ENCODE measurements at regions not wholly inside any gene's neighbourhood (a gene's known extent, or its start where the extent isn't known, plus 50 kb on each side); places are given as distances from the start of the nearest gene placed in this dataset.

DNA sequence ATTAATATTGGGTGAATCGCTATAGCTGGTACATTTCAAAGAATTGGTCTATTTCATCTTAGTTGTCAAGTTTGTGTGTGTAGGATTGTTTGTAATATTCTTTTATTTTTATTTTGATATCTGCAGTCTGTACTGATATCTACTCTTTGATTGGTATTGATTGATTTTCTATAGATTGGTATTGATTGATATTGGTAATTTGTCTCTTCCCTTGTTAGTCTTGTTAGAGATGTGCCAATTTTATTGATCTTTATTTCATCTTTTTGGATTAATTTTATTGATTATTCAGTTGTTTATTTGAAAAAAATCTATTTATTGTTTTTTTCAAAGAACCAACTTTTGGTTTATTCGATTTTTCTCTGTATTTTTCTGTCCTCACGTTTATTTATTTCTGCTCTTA is 61.4 kb downstream of the TM2D3 start:
- DNase-seq = no peak

DNA sequence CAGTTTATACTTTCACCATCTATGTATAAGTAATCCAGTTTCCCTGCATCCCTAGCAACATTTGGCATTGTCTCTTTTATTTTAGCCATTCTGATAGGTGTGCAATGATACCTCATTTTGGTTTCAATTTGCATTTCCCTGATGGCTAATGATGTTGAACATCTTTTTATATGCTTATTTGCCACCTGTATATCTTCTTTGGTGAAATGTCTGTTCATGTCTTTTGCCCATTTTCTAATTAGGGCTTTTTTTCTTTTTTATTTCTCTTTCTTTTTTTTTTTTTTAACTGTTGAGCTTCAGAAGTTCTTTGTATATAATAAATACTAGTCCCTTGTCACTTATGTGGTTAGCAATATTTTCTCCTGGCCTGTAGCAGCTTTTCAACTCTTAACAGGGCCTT is 68.9 kb downstream of the TM2D3 start:
- no peak for DNase-seq

DNA sequence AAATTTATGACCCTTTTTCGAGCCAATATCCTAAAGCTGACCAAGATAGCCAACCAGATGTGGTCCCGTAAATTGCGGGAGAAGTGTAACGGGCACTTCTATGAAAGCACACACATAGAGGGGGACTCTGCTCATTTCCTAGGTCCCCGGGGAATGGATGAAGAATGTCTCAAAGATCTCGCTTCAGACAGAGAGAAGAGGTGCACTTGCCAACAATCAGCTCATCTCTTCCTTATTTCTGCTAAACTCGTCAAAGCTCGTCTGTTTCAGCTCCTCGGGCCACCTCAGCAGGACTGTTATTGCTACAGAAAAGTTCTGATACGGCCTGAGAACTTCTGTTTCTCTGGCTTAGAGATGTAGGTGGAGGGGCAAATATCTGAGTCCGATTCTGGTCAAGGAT is 71.8 kb downstream of the TM2D3 start:
- DNase-seq = no peak

DNA sequence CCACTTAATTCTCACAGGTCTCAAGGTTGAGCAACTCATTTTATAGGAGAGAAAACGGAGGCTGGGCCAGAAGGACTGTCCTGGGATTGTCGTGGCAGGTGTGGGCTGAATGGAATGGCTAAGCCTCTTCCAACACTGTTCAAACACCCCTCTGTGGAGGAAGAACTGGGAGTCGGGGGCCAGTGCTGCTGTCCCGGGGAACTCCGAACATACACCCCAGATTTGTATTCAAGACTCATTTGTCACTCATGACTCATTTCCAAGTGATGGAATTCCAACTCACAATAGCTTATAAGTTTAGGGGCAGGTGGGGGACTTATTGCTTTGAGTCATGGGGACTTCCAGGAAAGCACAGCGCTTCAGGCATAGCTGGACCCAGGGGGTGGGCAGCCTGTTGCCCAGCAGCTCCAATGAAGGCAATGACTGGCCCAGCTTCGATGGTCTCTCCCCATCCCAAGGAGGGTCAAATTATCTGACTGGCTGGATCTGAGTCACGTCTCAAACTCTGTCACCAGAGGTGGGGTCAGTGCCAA is 72.5 kb downstream of the TM2D3 start:
- DNase-seq = no peak

DNA sequence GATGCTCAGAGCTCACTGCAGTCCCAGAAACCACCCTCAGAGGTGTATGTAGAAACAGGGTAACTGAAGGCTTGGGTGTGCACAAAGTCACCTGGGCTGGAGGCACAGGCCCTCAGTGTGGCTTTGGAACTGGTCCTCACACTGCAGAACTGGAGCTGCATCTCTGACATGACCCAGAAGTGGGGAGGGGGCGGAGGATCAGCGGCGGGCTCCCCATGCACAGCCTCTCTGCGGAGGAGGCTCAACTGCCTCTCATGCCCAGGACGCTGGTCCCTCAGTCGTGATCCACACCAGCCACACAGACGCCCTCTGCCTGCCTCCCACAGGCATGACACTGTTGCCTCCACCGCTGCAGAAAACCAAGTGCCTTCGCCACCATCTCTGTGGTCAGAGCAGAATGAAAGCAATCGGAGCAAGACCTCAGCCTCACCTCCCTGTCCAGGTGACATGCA is 73.7 kb downstream of the TM2D3 start:
- peak; percentile 56 for DNase-seq

DNA sequence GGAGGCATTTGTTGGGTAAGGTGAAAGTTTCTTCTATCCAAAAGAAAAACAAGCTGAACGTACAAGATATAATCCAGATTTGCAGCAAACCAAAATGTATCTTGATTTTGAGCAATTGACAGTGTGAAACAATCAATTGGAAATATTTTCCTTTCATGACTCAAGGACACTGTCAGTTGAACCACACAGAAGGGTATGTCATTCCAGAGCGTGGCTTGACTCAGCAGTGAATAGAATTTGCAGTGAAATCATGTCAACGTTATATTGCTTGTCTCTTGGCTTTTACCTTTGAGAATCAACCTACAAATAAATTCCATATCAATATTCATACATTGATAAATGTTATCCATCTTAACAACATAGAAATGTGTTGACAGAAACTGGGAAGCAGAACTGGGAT is 78.2 kb downstream of the TM2D3 start:
- no peak for DNase-seq

DNA sequence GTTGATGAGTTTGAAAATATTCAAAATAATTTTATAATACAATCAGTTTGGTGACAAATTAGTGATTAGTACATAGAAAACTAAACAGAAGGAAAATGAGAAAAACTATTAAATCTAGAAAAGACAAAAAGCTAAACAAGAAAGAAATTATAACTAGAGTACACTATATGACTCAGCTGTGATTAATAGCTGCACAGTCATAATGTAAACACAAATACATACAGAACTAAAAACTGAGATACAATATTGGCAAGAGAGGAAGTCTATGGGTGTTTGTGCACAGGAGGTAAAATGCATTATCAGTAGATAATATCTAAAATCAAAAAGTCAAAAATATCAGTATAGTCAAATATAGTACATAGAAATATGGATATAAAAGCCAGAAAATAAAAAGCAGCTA is 80.7 kb upstream of the PCSK6 start:
- no peak for DNase-seq

DNA sequence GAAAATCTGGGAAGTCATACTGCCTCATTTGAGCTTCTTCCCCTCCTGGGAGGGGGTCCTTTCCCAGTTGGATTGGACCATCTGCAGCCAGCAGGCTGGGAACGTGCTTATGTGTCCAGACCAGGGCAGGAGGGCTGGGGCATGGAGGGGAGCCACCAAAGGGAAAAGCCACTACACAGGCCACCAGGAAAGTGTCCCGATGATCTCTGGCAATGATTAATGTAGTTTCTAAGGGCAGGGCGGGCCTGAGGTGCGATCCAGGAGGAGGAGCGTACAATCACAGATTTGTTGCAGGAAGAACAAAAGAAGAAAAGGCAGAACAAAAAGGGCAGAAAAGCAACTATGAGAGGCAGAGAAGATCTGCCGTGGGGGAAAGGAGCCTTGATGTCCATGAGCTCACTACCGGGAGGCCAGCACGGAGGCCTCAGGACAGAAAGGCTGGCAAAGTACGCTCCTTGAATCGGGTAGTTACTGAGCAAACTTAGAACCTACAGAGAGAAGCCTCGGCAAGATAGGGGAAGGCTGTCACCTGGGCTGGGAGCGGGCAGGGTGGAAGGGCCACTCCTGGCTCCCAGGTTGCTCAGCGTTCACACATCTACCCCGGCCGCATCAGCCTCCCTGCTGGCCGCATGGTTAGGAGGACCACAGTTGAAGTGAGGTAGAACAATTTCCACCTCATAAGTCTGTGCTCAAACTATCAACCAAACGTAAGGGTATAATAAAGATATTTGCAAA is 79.5 kb upstream of the PCSK6 start:
- DNase-seq = no peak

DNA sequence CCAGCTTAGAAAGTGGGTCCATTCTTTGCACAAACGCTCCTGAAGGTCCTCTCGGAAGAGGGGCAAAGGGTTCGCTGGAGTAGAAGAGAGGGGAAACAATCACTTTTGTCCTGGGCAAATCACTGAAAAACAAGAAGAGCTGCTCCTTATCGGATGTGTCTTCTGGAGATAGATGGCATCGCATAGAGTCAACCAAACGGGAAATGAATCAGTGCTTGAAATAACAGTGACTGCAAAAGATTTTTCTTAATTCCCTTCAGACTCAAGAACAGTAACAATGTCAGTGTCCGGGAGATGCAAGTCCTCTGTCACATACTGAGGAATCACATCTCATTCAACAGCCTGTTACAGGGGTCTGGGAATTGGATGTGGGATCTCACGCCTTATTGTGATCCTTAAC is 78.8 kb upstream of the PCSK6 start:
- no peak for DNase-seq

DNA sequence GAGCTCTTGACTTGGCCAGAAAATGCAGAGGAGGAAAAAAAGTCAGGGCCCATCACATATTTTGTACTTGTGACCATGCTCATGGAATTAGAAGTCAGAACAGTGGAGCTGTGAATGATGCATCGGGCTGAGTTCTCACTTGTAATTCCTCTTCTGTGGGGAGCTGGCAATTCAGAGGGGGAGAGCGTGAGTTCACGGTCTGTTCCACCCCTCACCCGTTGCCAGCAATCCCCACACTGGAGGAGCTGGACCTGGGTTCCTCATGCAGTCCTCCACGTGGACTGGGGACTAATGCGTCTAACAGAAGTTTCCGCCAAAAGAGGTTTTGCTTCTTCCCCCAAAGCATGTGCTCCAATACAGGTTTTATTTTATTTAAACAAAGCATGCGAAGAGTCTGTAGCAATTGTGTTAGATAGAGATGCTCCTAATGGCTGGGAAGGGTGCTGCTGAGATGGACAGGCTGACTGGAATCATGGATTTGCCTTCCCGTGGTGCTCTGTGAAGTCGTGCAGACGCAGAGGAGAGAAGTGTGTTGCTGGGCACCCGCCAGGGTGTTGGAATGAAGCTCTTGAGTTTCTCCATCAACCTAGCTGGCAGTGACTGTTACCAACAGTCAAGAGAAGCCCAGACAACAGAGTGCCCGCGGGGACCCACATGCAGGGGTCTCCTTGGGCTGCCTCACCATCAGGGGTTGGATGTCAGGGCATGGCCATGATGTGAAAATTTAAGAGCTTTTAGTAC is 77.4 kb upstream of the PCSK6 start:
- no peak for DNase-seq

DNA sequence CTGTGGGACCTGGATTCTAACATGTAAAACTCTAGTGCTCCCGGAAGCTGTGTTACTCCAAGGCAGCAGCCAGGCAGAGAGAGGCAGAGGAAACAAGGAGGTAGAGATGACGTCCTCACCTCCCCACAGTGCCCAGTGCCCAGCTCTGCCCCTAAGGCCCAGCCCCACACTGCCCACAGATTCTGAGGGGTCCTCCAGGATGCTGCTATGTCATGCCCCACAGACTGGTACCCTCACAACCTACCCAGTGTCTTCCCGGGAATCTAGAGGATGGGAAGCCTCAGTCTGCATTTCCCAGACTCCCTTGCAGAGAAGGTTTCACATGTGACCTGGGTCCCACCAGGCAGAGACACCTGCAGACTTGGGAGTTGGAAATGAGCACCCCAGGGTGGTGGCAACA is 75.9 kb upstream of the PCSK6 start:
- no peak for DNase-seq

DNA sequence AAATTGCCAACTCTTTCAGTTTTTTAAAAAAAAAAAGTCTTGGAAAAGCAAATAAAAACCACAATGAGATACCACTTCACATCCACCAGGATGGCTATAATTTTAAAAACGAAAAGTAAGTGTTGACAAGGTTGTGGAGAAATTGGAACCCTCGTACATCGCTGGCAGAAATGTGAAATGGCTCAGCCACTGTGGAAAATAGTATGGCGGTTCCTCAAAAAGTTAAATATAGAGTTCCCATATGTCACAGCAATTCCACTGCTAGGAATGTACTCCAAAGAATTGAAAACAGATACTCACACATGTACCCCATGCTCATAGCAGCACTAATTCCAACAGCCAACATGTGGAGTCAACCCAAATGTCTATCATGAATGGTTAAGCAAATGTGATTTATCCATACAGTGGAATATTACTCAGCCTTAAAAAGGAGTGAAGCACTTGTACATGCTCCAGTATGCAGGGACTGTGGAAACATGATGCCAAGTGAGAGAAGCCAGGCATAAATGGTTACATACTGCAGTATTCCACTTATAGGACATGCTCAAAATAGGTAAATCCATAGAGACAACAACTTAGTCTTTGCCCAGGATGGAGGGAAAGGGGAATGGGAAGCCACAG is 73.8 kb upstream of the PCSK6 start:
- DNase-seq = no peak

DNA sequence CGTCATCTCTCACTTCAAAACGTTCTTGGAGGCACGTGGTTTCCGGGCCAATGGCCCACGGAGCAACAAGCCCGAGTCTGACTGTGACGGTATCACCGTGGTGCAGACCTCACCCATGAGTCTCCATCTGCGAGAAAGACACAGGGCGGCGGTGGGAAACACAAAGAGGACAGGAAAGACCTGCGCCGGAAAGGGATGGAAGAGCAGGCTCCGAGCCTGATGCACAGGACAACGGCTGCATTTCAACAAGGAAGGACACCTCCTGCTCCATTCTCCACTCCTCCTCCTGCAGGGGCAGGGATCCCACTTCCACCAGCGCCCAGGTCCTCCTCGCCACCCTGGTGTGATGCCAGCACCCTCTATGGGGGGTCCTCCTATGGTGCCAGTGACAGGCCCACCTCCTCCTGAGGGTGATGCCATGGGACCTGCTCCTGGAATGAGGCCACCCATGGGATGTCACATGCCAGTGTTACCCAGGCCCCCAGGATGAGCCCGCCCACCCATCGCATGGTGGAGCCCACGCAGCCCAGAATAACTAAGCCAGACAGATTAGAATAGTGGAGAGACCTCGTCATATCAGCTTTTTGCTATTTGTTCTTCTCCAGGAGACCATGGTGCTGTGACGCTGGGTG is 73.0 kb upstream of the PCSK6 start:
- DNase-seq = no peak

DNA sequence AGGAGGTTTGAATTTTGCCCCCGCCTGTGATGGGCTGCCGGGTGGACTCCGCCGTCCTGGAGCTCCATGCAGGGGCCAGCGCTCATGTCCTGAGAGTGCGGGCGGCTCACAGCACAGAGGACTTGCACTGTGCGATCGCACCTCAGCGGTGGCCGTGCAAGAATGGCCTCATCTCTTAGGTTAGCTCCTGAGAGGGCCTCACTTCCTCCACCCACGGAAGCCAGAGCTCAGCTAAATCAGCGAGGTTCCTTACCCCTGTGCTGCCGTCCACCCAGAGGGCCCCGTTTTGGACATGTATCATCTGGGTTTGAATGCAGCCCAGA is 72.0 kb upstream of the PCSK6 start:
- no peak for DNase-seq

DNA sequence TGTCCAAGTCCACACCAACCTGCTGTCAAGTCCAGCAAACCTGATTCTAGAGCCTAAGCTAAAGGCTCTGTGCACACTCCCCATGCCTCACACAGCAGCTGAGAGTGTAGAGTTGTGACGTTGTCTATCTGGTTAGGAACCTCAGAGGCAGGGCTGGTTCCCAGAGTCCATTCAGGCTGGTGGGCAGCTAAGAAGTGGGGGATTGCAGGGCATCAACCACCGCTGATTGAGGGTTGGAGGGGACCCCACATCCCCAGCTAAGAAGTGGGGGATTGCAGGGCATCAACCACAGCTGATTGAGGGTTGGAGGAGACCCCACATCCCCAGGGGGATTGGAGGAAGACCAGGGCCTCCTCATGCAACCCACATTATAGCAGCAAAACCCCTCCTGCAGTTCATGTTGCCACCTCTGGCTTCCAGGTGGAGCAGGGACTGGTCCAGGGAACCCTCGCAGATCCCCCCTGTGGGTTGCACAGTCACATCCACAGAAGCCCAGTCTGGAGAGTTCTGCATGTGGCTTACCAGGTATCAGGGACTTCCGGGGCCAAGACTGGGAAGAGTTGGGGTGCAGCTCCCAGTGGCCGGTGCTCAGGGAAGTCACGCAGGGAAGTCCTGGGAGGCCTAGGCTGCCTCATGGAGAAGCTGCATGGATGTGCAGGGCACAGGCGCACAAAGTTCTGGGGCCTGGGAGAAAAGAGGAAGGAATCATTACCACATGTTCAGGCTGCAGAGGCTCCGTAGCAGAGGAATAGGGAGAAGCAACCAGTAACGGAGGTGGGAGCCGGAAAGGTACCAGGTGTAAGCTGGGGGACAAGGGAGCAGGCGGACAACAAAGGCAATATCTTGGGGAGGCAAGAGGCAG is 71.4 kb upstream of the PCSK6 start:
- no peak for DNase-seq

DNA sequence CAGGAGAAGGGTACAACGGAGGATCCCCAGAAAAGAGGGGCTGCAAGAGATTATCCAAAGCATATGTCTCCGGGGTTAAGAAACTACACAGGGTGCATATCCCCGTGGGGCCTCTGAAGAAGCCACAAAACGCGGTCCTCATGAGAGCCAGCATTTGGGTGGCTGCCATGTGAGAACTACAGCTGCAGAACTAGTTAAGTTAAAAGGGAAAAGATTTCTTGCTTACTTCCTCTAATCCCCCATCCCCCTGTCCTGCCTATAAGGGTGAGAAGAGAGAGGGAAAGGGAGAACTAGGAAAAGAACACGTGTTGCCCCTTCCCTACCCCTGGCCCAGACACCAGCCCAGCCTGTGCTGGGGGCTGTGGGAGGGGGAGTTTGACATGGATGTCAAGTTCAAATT is 70.4 kb upstream of the PCSK6 start:
- peak; percentile 10 for DNase-seq

DNA sequence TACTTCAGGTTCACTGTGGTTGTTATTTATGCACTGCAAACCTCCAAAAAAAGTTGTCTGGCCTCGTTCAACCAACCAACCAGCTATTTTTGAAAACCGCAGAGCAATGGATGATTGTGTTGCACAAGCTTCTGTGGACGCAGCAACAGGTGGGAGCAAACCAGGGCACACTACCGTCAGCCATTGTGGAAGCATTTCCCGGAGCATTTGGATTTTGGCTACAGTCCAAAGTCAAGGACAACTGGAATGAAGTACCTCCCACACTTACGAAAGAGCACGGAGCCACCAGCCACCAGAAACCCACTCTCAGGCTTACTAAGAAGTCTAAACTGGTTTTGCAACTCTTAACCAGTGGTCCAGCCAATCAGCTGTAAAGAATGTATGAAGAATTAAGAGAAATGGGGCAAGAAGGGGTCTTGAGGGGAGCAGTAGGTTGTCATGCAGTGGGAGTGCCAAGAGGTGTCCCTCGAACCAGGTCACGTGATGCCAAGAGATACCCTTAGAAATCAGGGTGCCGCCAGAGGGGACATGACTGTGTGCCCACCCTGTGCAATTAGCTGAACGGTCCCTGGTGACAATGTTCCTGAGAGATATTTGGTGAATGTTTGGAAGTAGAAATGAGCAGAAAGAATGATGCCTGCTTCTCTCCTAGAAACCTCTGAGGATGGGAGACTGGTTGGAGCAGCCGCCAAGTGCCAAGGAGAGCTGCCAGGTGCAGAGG is 68.9 kb upstream of the PCSK6 start:
- DNase-seq = no peak

DNA sequence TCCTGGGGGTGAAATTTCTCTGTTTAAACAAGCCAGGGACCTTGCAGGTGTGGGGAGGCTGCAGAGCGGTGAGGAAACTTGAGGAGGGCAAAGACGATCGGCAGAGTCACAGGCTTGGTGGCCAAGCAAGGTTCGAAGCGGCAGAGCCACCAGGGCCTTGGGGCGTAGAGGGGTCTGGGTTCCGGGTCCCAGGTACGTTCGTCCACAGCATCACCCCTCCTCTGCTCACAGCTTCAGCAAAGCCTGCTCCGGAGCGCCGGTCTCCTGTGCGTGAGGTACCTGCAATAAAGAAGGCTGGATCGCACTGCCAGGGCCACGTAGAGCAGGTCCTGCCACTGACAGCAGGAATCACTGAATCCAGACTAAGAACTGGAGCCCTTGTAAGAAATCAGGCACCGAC is 66.8 kb upstream of the PCSK6 start:
- DNase-seq = no peak

DNA sequence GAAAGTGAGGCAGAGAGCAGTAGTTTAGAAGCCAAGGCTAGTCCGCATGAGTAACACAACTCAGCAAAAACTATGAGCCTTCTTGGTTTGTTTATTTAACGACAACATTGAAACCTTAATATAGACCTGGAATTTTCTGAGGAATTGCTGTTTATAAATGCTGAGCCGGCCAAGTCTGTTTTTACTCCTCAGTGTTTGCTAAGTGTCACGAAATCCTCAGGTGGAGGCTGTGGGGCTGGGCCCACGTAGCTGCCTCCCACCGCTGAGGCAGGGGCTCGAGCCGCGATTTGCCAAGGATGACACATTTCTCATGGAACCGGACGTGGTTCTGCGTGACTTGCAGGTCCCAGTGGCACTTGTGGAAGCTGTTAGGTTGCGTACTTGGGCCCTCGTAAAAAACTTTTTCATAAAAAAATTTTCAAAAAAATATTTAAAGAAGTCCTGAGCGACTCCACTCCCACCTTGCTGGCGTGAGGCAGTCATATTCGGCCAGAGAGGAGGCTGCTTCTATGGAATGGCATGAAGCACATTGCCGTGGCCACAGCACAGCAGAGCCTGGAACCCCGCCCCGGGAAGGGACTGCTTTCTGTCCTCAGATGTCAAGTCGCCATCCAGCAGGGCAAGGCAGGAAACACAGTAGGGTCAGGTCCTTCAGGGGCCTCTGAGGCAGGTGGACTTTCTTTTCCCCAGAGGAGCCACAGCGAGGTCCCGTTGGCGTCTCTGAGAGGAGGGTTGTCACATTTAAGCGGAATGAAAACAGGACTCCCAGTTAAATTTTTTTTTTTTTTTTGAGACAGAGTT is 64.8 kb upstream of the PCSK6 start:
- DNase-seq = no peak

DNA sequence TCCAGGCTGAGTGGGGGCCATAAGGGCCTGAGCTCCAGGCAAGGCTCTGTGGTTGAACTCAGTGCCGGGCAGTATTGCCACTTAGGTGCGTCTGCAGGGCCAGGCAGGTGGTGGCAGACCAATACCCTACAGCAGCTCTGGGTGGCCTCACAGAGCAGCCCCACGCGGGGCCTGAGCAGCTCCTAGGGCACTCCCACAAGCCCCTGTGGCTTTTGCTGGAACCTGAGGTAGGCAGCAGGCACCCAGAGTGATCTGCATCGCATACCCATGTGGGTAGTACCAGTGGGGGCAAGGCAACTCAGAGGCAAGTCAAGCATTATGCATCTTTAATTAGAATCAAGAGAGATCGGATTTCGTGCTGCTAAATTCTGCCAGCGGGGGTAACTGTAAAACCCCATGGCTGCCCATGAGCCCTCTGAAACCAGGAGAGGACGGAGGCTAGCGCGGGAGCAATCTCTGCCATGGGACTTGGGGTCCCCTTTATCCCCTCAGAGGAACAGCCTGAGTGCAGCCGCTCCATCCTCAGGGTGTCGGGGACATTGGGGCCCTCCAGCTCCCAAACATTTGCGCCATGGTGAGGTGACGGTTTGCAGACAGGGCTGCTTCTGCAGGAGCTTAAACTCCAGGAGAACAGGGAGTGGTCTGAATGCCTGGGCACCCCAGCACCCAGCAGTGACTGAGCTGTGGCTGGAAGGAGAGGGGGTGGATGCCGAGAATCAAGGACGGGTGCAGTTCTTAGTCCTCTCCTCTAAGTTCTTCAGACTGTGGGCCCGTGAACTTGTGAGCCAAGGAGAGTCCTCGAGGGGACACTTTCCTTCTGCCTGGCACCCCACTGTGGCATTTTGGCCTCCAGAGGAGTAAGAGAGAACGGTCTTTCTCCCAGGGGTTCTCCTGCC is 62.4 kb upstream of the PCSK6 start:
- no peak for DNase-seq
